IMR-90 (cell line): ENCODE measurements at regions not wholly inside any gene's neighbourhood (a gene's known extent, or its start where the extent isn't known, plus 50 kb on each side); places are given as distances from the start of the nearest gene placed in this dataset.

ENCODE experiments used
- ATAC-seq: fragments of 200-7000 bp; cut with Tn5 transposase; 2 replicates; pipeline ENCODE4 v1.9.1; 2020; ENCODE audit warnings: low read depth, mild to moderate bottlenecking, moderate library complexity
- BruUV-seq: library from RNA; stranded (reverse); fragments of 400-500 nt; replicated peaks from 2 replicates; lab custom pipeline; 2021; lab: Mats Ljungman, UMichigan
- CTCF ChIA-PET: fragments of 300-600 bp; formaldehyde crosslinking; extraction: SDS; loops from one replicate; lab custom pipeline; 2021; ENCODE audit warnings: antibody characterized with exemption; lab: Yijun Ruan, JAX
- POLR2A ChIA-PET: fragments of 300-600 bp; sonication (Branson Sonifier 250); formaldehyde crosslinking; loops from one replicate; lab custom pipeline; 2022; ENCODE audit warnings: antibody characterized with exemption; ENCODE audit not compliant: unreplicated experiment; lab: Charles Lee
- DNase-seq: peaks from one replicate; pipeline ENCODE4 v3.0.0; 2013
- H2AFZ ChIP-seq: replicated peaks from 2 replicates; pipeline ENCODE3; 2013; ENCODE audit warnings: low read length, mild to moderate bottlenecking; ENCODE audit not compliant: poor library complexity
- H2AK5ac ChIP-seq: 2 replicates; pipeline ENCODE4 v1.6.1; 2013; ENCODE audit warnings: low read depth, low read length, inconsistent platforms
- H2AK9ac ChIP-seq: replicated peaks from 2 replicates; pipeline ENCODE3; 2013; ENCODE audit warnings: mild to moderate bottlenecking, low read depth, low read length, moderate library complexity; ENCODE audit not compliant: poor library complexity
- H2BK120ac ChIP-seq: 2 replicates; pipeline ENCODE4 v1.6.1; 2013; ENCODE audit warnings: low read depth, low read length, inconsistent platforms
- H2BK15ac ChIP-seq: 3 replicates; pipeline ENCODE4 v1.6.1; 2013; ENCODE audit warnings: low read depth, low read length, inconsistent platforms
- H2BK20ac ChIP-seq: 2 replicates; pipeline ENCODE4 v1.6.1; 2013; ENCODE audit warnings: low read depth, mild to moderate bottlenecking, inconsistent platforms, low read length, moderate library complexity
- H2BK5ac ChIP-seq: 2 replicates; pipeline ENCODE4 v1.6.1; 2013; ENCODE audit warnings: mild to moderate bottlenecking, low read depth, low read length, inconsistent platforms; ENCODE audit not compliant: poor library complexity, severe bottlenecking
- H3K14ac ChIP-seq: replicated peaks from 2 replicates; pipeline ENCODE4 v1.6.1; 2013; ENCODE audit warnings: low read depth, low read length, inconsistent platforms
- H3K18ac ChIP-seq: 2 replicates; pipeline ENCODE4 v1.6.1; 2013; ENCODE audit warnings: low read depth, low read length, control low read depth
- H3K23ac ChIP-seq: 2 replicates; pipeline ENCODE4 v1.6.1; 2013; ENCODE audit warnings: low read depth, low read length, inconsistent platforms
- H3K27ac ChIP-seq: 2 replicates; pipeline ENCODE4 v1.5.1; 2013; ENCODE audit warnings: mild to moderate bottlenecking, control low read depth, low read length; ENCODE audit not compliant: insufficient read depth
- H3K27me3 ChIP-seq: 2 replicates; pipeline ENCODE4 v1.6.1; 2013; ENCODE audit warnings: low read length; ENCODE audit not compliant: control insufficient read depth, insufficient read depth
- H3K36me3 ChIP-seq: 2 replicates; pipeline ENCODE4 v1.6.1; 2013; ENCODE audit warnings: low read length, mixed read lengths; ENCODE audit not compliant: control insufficient read depth, insufficient read depth
- H3K4ac ChIP-seq: 2 replicates; pipeline ENCODE4 v1.6.1; 2013; ENCODE audit warnings: low read depth, low read length, inconsistent platforms
- H3K4me1 ChIP-seq: 2 replicates; pipeline ENCODE4 v1.6.1; 2013; ENCODE audit warnings: low read length, mixed read lengths; ENCODE audit not compliant: control insufficient read depth, insufficient read depth
- H3K4me2 ChIP-seq: 2 replicates; pipeline ENCODE4 v1.6.1; 2013; ENCODE audit warnings: low read depth, mild to moderate bottlenecking, control low read depth, low read length, moderate library complexity
- H3K4me3 ChIP-seq: 2 replicates; pipeline ENCODE4 v1.5.1; 2013; ENCODE audit warnings: low read depth, mild to moderate bottlenecking, control low read depth, low read length, moderate library complexity; ENCODE audit not compliant: insufficient read depth
- H3K56ac ChIP-seq: 2 replicates; pipeline ENCODE4 v1.6.1; 2013; ENCODE audit warnings: low read length, inconsistent platforms; ENCODE audit not compliant: insufficient read depth; ENCODE audit errors: extremely low read depth
- H3K79me1 ChIP-seq, 2 experiments: 2 replicates each; pipeline ENCODE4 v1.6.1; 2013; ENCODE audit warnings: low read length in 2 of 2, inconsistent platforms in 1 of 2, low read depth in 1 of 2
- H3K9ac ChIP-seq: 2 replicates; pipeline ENCODE4 v1.6.1; 2013; ENCODE audit warnings: low read depth, low read length, control low read depth
- H3K9me1 ChIP-seq: 2 replicates; pipeline ENCODE4 v1.6.1; 2013; ENCODE audit warnings: low read length, inconsistent platforms; ENCODE audit not compliant: insufficient read depth
- H3K9me3 ChIP-seq: 2 replicates; pipeline ENCODE4 v1.6.1; 2013; ENCODE audit warnings: low read length; ENCODE audit not compliant: control insufficient read depth, insufficient read depth
- H4K20me1 ChIP-seq: 2 replicates; pipeline ENCODE4 v1.6.1; 2013; ENCODE audit warnings: low read length, inconsistent platforms; ENCODE audit not compliant: insufficient read depth
- H4K5ac ChIP-seq: 2 replicates; pipeline ENCODE4 v1.6.1; 2013; ENCODE audit warnings: mild to moderate bottlenecking, low read depth, low read length, control low read depth
- H4K8ac ChIP-seq, 2 experiments: 2 replicates each; pipeline ENCODE4 v1.6.1; 2013; ENCODE audit warnings: low read depth in 2 of 2, low read length in 2 of 2, control low read depth in 1 of 2, inconsistent platforms in 1 of 2
- H4K91ac ChIP-seq: 2 replicates; pipeline ENCODE4 v1.6.1; 2013; ENCODE audit warnings: low read depth, low read length, inconsistent platforms; ENCODE audit not compliant: insufficient read depth
- CHD1 ChIP-seq: IDR thresholded peaks from 2 replicates; pipeline ENCODE4 v1.6.1; 2012; ENCODE audit warnings: low read depth, low read length, improper control_type of control experiment
- MXI1 ChIP-seq: IDR thresholded peaks from 2 replicates; pipeline ENCODE4 v1.6.1; 2012; ENCODE audit warnings: low read depth, mild to moderate bottlenecking, low read length, moderate library complexity, borderline replicate concordance
- WGBS, 2 experiments: methylation state at CpG; one replicate each; pipeline versions ENCODE4 v1.1.5 to v1.1.7; 2013; ENCODE audit warnings: missing lambda C conversion rate in 2 of 2; ENCODE audit not compliant: insufficient read length in 1 of 2; ENCODE audit errors: extremely low coverage in 2 of 2; 5-methylcytosine and 5-hydroxymethylcytosine counted together
- dilution Hi-C: fragments of 300-500 bp; cut with HindIII; formaldehyde crosslinking; loops from one replicate; pipeline ENCODE4 v1.14.3; 2018; ENCODE audit warnings: low sequenced_read_pairs; ENCODE audit not compliant: unreplicated experiment
- in situ Hi-C: fragments of 300-500 bp; cut with MboI; formaldehyde crosslinking; loops from 3 replicates; pipeline ENCODE4 v1.14.3; 2019; ENCODE audit warnings: low sequenced_read_pairs, inconsistent platforms, mixed read lengths
- intact Hi-C: fragments of 100-400 bp; cut with micrococcal nuclease; formaldehyde crosslinking; loops from 2 replicates; pipeline ENCODE4 v1.10.0; 2022
- TF ChIP-seq, protein P1 (sequence below): fragments of 150-350 bp; IDR thresholded peaks from 2 replicates; pipeline ENCODE4 v1.6.1; 2016; ENCODE audit warnings: low read depth, mild to moderate bottlenecking, low read length, moderate library complexity, borderline replicate concordance
- TF ChIP-seq, protein P2 (sequence below): fragments of 150-350 bp; IDR thresholded peaks from 2 replicates; pipeline ENCODE4 v1.6.1; 2017; ENCODE audit warnings: mild to moderate bottlenecking, antibody characterized with exemption, low read length, low read depth

DNA sequence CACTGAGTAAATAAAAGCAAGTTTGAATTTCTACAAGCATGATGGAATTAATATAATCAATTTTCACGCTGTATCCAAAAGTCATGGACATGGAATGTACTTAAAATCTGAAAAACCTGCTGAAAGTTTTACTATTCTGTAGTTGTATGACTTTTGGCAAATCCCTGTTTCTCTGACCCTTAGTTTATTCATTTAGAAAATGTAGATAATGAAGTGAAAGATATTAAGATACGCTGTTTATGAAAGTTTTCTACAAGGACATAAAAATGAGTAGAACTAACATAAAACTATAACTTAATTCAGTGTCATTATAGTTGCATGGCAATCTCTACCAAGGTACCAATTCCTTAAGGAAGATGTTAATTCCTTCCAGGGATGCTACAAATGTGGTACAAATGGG lies 363.2 kb upstream of the MPDZ start:
- ATAC-seq = no peak
- Histone ChIP-seq H3K9me3 (no peaks in the 10 kb centered on the region), H4K5ac (no peak overlapping the region), H2BK120ac (no peak overlapping the region), H3K56ac (no peak overlapping the region), H2BK15ac (no peak overlapping the region), H3K4me1 (no peaks in the 10 kb centered on the region), H4K20me1 (no peaks in the 10 kb centered on the region), H3K4me2 (no peak overlapping the region), H3K4me3 (no peak overlapping the region), H3K9ac (no peak overlapping the region), H3K9me1 (no peaks in the 10 kb centered on the region), H3K27ac (no peak overlapping the region), H3K14ac (no peak overlapping the region), H3K4ac (no peak overlapping the region), H3K18ac (no peak overlapping the region), H2BK5ac (no peak overlapping the region), H3K27me3 (no peaks in the 10 kb centered on the region), H3K23ac (no peak overlapping the region), H4K91ac (no peak overlapping the region), H2BK20ac (no peak overlapping the region), H3K36me3 (no peaks in the 10 kb centered on the region), H3K79me1 (no peaks in the 10 kb centered on the region), H2AK5ac (no peak overlapping the region), H4K8ac (no peak overlapping the region), H2AK9ac (no peak overlapping the region), H2AFZ (no peak overlapping the region)
- WGBS, 2 experiments = 100% methylated on average over 1 of the region's 2 CpGs; no CpG with 5 or more reads in 1 of the 2 experiments
- TF ChIP-seq MXI1 (no peak), CHD1 (no peak)
- TF ChIP-seq, protein P1, sequence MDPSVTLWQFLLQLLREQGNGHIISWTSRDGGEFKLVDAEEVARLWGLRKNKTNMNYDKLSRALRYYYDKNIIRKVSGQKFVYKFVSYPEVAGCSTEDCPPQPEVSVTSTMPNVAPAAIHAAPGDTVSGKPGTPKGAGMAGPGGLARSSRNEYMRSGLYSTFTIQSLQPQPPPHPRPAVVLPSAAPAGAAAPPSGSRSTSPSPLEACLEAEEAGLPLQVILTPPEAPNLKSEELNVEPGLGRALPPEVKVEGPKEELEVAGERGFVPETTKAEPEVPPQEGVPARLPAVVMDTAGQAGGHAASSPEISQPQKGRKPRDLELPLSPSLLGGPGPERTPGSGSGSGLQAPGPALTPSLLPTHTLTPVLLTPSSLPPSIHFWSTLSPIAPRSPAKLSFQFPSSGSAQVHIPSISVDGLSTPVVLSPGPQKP = no peak
- TF ChIP-seq, protein P2, sequence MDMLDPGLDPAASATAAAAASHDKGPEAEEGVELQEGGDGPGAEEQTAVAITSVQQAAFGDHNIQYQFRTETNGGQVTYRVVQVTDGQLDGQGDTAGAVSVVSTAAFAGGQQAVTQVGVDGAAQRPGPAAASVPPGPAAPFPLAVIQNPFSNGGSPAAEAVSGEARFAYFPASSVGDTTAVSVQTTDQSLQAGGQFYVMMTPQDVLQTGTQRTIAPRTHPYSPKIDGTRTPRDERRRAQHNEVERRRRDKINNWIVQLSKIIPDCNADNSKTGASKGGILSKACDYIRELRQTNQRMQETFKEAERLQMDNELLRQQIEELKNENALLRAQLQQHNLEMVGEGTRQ = no peak
- POLR2A ChIA-PET = no interaction called here
- intact Hi-C loops (loop anchor here (10.0 kb wide), 1 partner anchor 578 kb away; no protein-coding TSS in a partner anchor), in situ Hi-C loops (no loop called here), dilution Hi-C loops (no loop called here)
- CTCF ChIA-PET = no interaction called here
- no peak for DNase-seq
- no TSS peak for BruUV-seq
